Activated B cell treated with CpG ODN at 0.5 μM for 24 hours (primary cell): ENCODE measurements at regions not wholly inside any gene's neighbourhood (a gene's known extent, or its start where the extent isn't known, plus 50 kb on each side); places are given as distances from the start of the nearest gene placed in this dataset.
"Not testable (repeated sequence)": the region's sequence is repeated elsewhere in the genome, so short reads cannot be mapped to it uniquely, and the experiment has no call there.

ENCODE experiments used
- ATAC-seq: fragments of 200-7000 bp; cut with Tn5 transposase; one replicate; pipeline ENCODE4 v1.10.0; 2021; ENCODE audit warnings: low read depth, mild to moderate bottlenecking, moderate library complexity
- CTCF ChIA-PET: fragments of 350-600 bp; sonication (Branson Sonifier 250); formaldehyde crosslinking; loops from one replicate; lab custom pipeline; 2021; ENCODE audit warnings: antibody characterized with exemption; lab: Charles Lee
- POLR2A ChIA-PET: fragments of 350-600 bp; sonication (Branson Sonifier 250); formaldehyde crosslinking; loops from one replicate; lab custom pipeline; 2021; ENCODE audit warnings: antibody characterized with exemption; lab: Charles Lee
- DNase-seq: peaks from one replicate; pipeline ENCODE4 v3.0.0; 2022
- H3K27ac Mint-ChIP-seq: one replicate; pipeline ENCODE4 v1.8.0; 2020; ENCODE audit warnings: mixed read lengths
- H3K27me3 Mint-ChIP-seq: one replicate; pipeline ENCODE4 v1.8.0; 2021; ENCODE audit warnings: mixed read lengths
- H3K36me3 Mint-ChIP-seq: one replicate; pipeline ENCODE4 v1.8.0; 2021; ENCODE audit warnings: low read depth, mixed read lengths
- H3K4me1 Mint-ChIP-seq: one replicate; pipeline ENCODE4 v1.8.0; 2021; ENCODE audit warnings: mixed read lengths
- H3K4me3 Mint-ChIP-seq: one replicate; pipeline ENCODE4 v1.8.0; 2020; ENCODE audit warnings: mild to moderate bottlenecking, mixed read lengths
- H3K9me3 Mint-ChIP-seq: one replicate; pipeline ENCODE4 v1.8.0; 2020; ENCODE audit warnings: mixed read lengths
- intact Hi-C: fragments of 100-400 bp; cut with micrococcal nuclease; formaldehyde crosslinking; loops from one replicate; pipeline ENCODE4 v1.15.1; 2024
- TF ChIP-seq, protein P1 (sequence below): fragments of 200-600 bp; IDR thresholded peaks from one replicate; pipeline ENCODE4 v1.8.0; 2022; ENCODE audit warnings: antibody characterized with exemption, mild to moderate bottlenecking

DNA sequence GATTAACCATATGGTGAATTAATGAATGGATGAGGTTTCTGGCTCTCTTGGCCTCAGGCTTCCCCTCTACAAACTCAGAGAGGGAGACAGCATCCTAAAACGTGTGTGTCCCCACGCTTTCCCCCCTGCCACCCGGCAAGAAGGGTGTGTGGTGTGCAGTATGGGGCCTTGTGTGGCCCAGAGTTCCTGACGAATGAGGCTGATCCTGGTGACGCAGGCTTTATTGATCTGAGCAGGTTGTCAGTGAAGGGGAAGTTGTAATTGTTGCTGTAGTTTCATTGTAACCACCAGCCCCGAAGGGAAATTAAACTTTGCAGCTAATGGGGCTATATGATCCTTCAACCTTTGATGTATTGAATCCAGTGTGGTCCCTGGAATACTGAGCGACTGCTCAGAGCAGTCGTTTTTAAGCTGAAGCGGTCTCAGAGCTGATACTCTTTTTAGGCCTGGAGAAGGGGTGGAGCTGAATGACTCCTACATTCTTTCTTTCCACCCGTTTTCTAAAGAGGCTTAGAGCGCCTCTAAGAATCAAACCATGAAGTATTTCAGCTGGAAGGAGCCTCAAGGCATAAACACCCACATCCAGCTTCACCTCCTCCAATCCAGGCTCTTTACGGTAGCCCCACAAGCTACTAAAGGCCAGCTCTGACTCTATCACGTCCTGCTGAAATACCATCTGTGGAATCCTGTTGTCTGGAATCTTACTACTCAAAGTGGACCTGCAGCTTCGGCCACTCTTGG lies 284.7 kb downstream of the MIAT start:
- ATAC-seq (no peak), DNase-seq (no peak)
- intact Hi-C loops: no loop called here
- H3K4me1 Mint-ChIP-seq: no peaks in the 10 kb centered on the region
- TF ChIP-seq, protein P1, sequence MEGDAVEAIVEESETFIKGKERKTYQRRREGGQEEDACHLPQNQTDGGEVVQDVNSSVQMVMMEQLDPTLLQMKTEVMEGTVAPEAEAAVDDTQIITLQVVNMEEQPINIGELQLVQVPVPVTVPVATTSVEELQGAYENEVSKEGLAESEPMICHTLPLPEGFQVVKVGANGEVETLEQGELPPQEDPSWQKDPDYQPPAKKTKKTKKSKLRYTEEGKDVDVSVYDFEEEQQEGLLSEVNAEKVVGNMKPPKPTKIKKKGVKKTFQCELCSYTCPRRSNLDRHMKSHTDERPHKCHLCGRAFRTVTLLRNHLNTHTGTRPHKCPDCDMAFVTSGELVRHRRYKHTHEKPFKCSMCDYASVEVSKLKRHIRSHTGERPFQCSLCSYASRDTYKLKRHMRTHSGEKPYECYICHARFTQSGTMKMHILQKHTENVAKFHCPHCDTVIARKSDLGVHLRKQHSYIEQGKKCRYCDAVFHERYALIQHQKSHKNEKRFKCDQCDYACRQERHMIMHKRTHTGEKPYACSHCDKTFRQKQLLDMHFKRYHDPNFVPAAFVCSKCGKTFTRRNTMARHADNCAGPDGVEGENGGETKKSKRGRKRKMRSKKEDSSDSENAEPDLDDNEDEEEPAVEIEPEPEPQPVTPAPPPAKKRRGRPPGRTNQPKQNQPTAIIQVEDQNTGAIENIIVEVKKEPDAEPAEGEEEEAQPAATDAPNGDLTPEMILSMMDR: no peak
- H3K9me3 Mint-ChIP-seq: peaks cover 5% of the 10 kb centered on the region
- no peak overlapping the region for H3K4me3 Mint-ChIP-seq
- ChIA-PET CTCF (no interaction called here), POLR2A (no interaction called here)
- peaks cover 2% of the 10 kb centered on the region for H3K27me3 Mint-ChIP-seq
- no peak overlapping the region for H3K27ac Mint-ChIP-seq
- no peaks in the 10 kb centered on the region for H3K36me3 Mint-ChIP-seq

DNA sequence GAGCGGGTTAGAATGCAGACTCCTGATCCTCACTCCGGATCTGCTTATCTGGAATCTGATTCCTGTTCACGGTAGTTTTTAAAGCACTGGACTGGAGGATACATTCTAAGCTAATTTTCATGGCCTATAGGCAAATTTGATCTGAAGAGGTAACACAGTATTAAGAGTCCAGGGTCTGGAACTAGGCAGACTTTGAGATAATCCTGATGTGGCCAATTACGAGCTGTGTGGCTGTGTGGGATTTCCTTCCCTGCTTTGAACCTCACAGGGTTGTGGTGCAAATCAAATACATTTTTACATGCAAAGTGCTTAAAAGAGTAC lies 285.2 kb downstream of the MIAT start:
- ATAC-seq: no peak
- Mint-ChIP-seq H3K4me1 (no peaks in the 10 kb centered on the region), H3K27ac (no peak overlapping the region), H3K4me3 (no peak overlapping the region), H3K36me3 (no peaks in the 10 kb centered on the region), H3K27me3 (peaks cover 2% of the 10 kb centered on the region), H3K9me3 (peaks cover 2% of the 10 kb centered on the region)
- POLR2A ChIA-PET: no interaction called here
- TF ChIP-seq, protein P1: no peak
- intact Hi-C loops: no loop called here
- CTCF ChIA-PET: no interaction called here
- no peak for DNase-seq

DNA sequence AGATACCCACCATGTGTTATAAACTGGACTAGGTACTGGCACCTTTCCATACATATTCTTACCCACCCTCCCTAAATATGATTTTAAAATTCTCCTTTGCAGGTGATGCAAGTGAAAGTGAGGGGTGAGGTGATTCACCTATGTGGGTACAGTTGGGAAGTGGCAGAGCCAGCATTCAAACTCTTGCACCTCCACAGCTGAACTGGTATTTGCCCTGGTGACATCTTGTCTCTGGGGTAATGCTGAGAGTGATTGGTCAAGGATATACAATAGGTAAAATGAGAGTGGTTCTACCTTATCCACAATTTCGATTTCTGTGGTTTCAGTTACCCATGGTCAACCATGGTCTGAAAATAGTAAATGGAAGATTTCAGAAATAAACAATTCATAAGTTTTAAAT lies 288.2 kb downstream of the MIAT start:
- POLR2A ChIA-PET: no interaction called here
- peaks cover 2% of the 10 kb centered on the region for H3K27me3 Mint-ChIP-seq
- no peaks in the 10 kb centered on the region for H3K36me3 Mint-ChIP-seq
- TF ChIP-seq, protein P1: no peak
- ATAC-seq: no peak
- no peaks in the 10 kb centered on the region for H3K4me1 Mint-ChIP-seq
- H3K4me3 Mint-ChIP-seq: no peak overlapping the region
- CTCF ChIA-PET: no interaction called here
- H3K27ac Mint-ChIP-seq: no peak overlapping the region
- intact Hi-C loops: no loop called here
- H3K9me3 Mint-ChIP-seq: no peaks in the 10 kb centered on the region
- no peak for DNase-seq

DNA sequence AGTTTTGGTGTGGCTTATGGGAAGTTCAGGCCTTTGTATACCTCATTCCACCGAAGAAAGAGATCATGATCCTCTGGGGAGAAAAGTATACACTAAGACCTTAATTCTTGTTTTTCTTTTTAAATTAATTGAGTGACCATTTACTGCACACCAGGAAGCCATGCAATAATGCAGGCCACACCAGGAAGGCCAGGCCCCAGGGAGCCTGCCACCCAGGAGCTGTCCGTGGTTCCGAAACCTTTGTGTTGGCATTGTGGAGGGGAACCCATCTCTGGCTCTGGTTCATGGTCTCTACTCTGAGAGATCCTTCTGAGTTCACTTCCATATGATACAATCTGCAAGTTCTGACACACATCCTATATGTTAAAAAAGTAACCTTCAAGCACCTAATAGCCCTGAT lies 291.8 kb downstream of the MIAT start:
- ATAC-seq (no peak), DNase-seq (no peak)
- Mint-ChIP-seq H3K36me3 (no peaks in the 10 kb centered on the region), H3K27ac (no peak overlapping the region), H3K9me3 (no peaks in the 10 kb centered on the region), H3K27me3 (peaks cover 16% of the 10 kb centered on the region), H3K4me1 (no peaks in the 10 kb centered on the region), H3K4me3 (no peak overlapping the region)
- intact Hi-C loops: no loop called here
- POLR2A ChIA-PET: no interaction called here
- CTCF ChIA-PET: no interaction called here
- TF ChIP-seq, protein P1: no peak

DNA sequence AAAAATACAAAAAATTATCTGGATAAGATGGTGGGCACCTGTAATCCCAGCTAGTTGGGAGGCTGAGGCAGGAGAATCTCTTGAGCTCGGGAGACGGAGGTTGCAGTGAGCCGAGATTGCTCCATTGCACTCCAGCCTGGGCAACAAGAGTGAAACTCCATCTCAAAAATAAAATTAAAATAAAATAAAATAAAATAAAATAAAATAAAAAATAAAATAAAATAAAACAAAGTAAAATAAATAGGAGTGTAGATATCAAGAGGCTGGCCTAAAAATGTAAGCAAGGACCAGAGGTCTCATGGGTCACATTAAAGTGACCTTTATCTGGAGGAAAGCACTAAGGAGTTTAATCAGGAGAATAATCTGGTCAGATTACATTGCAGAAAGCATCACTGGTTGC lies 293.8 kb downstream of the MIAT start:
- ATAC-seq, H3K9me3 Mint-ChIP-seq, DNase-seq, intact Hi-C loops, H3K4me3 Mint-ChIP-seq, H3K36me3 Mint-ChIP-seq, H3K27ac Mint-ChIP-seq, POLR2A ChIA-PET, H3K4me1 Mint-ChIP-seq, CTCF ChIA-PET: not testable (repeated sequence)
- peaks cover 29% of the 10 kb centered on the region for H3K27me3 Mint-ChIP-seq

DNA sequence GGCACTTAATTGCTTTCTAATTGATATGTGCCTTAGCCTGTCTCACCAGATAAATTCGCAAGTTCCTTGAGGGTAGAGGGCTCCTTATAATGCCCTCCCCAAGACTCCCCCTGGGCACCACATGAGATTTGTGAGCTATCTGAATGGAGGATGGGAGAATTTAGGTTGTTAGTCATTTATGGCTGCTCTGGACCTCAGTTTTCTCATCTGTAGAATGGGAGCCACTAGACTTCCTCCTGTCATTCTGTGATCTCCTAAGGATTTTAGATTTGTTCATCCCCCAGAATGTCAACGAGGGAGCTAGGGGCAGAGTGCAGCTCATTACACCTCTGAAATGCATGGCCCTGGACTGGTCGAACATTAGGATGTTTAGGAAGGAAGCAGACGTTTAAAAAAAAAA lies 294.6 kb downstream of the MIAT start:
- no peaks in the 10 kb centered on the region for H3K4me1 Mint-ChIP-seq
- no peak for DNase-seq
- no peaks in the 10 kb centered on the region for H3K36me3 Mint-ChIP-seq
- no peak overlapping the region for H3K27ac Mint-ChIP-seq
- H3K4me3 Mint-ChIP-seq: no peak overlapping the region
- peaks cover 37% of the 10 kb centered on the region for H3K27me3 Mint-ChIP-seq
- intact Hi-C loops: no loop called here
- TF ChIP-seq, protein P1: no peak
- CTCF ChIA-PET: no interaction called here
- no peak for ATAC-seq
- POLR2A ChIA-PET: no interaction called here
- H3K9me3 Mint-ChIP-seq: no peaks in the 10 kb centered on the region
